ENCODE measurements at regions not wholly inside any gene's neighbourhood (a gene's known extent, or its start where the extent isn't known, plus 50 kb on each side); places are given as distances from the start of the nearest gene placed in this dataset.

DNA sequence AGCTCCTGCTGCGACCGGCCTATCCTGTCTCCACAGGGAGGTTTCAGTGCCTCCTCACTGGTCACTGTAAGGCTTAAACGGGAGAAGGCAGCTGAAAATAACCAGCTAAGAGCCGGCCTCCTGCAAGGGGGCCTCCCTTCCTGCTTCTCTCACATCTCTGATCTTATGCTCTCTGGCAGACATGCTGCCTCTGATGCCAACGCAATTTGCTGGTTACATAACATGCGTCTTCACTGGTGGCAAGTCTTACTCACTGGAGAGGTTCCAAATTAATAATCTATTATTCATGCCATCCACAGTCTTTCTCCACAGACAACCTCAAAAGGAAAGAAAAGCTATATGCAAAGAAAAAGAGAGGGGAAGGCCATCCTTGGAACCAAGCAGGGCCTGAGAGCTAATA lies 91.8 kb upstream of the LRFN2 start:
- H4K20me1 ChIP-seq (ENCODE audit: insufficient read depth), result no peaks in the 10 kb centered on the region
- intact Hi-C loops (cut with micrococcal nuclease), result loop anchor here (1.0 kb wide), 1 partner anchor 25 kb away; no protein-coding TSS in a partner anchor
- ChIA-PET POLR2A (no interaction called here), RAD21 (ENCODE audit: low non-redundant PET in 1 of 2, low total read pairs in 2 of 2, uncharacterized antibody in 2 of 2, unreplicated experiment in 2 of 2) (no interaction called here), CTCF (no interaction called here)
- no peaks in the 10 kb centered on the region for H3K9me3 ChIP-seq (ENCODE audit: control insufficient read depth in 1 of 2, insufficient read depth in 1 of 2, low read depth in 1 of 2, low read length in 2 of 2)
- TF ChIP-seq EZH2 (IDR thresholded peaks at IDR 0.05), result no peak
- no peak for TF ChIP-seq ELF1 (IDR thresholded peaks at IDR 0.05; ENCODE audit: borderline replicate concordance, low read depth)
- no peak for TF ChIP-seq YY1 (IDR thresholded peaks at IDR 0.05; ENCODE audit: extremely low read depth, insufficient replicate concordance, low read depth, low read length)
- no peak for TF ChIP-seq SIN3A (IDR thresholded peaks at IDR 0.05; ENCODE audit: low read depth)
- no peak for TF ChIP-seq POLR2A (IDR thresholded peaks at IDR 0.05; ENCODE audit: borderline replicate concordance, extremely low read depth, insufficient read depth, insufficient read length)
- TF ChIP-seq ZBTB33 (IDR thresholded peaks at IDR 0.05; ENCODE audit: extremely low read depth, insufficient replicate concordance, low read length), result no peak
- no peak for TF ChIP-seq TCF7L2 (IDR thresholded peaks at IDR 0.05; ENCODE audit: borderline replicate concordance, extremely low read depth, insufficient read depth, insufficient read length)
- TF ChIP-seq CBX3 (IDR thresholded peaks at IDR 0.05; ENCODE audit: low read depth), result no peak
- TF ChIP-seq CEBPB (IDR thresholded peaks at IDR 0.05; ENCODE audit: low read depth), result no peak
- H3K4me2 ChIP-seq (ENCODE audit: low read length), result no peak overlapping the region
- H2AFZ ChIP-seq (ENCODE audit: low read depth, low read length, poor library complexity, severe bottlenecking), result no peak overlapping the region
- no peaks in the 10 kb centered on the region for H3K79me2 ChIP-seq (ENCODE audit: insufficient read depth, low read length)
- no peaks in the 10 kb centered on the region for H3K36me3 ChIP-seq (ENCODE audit: control insufficient read depth in 1 of 2, insufficient read depth in 2 of 2, low read length in 2 of 2)
- no peak overlapping the region for H3K27ac ChIP-seq (ENCODE audit: low read depth, low read length)
- H3K4me3 ChIP-seq (replicated peaks in 1 of 2; ENCODE audit: low read depth in 1 of 2, low read length in 2 of 2), result no peak overlapping the region
- no TSS peak for BruUV-seq (replicated peaks)
- H3K9ac ChIP-seq (ENCODE audit: low read length), result no peak overlapping the region
- no peaks in the 10 kb centered on the region for H3K9me2 ChIP-seq (ENCODE audit: insufficient read depth)
- no peaks in the 10 kb centered on the region for H3K4me1 ChIP-seq (ENCODE audit: control insufficient read depth in 1 of 2, insufficient read depth in 2 of 2, low read length in 2 of 2)
- peaks cover 21% of the 10 kb centered on the region for H3K27me3 ChIP-seq (ENCODE audit: insufficient read depth, low read length)
- ATAC-seq (no peak), DNase-seq (ENCODE audit: low read depth, low spot score) (no peak)

- Histone ChIP-seq H3K9ac (ENCODE audit: low read length) (no peak overlapping the region), H3K27ac (ENCODE audit: low read depth, low read length) (no peak overlapping the region), H3K27me3 (ENCODE audit: insufficient read depth, low read length) (peaks cover 9% of the 10 kb centered on the region; the same call in 1 of the 2 replicates), H3K4me3 (replicated peaks in 1 of 2; ENCODE audit: low read depth in 1 of 2, low read length in 2 of 2) (no peak overlapping the region), H3K9me2 (ENCODE audit: insufficient read depth) (no peaks in the 10 kb centered on the region), H2AFZ (ENCODE audit: low read depth, low read length, poor library complexity, severe bottlenecking) (no peak overlapping the region), H3K79me2 (ENCODE audit: insufficient read depth, low read length) (no peaks in the 10 kb centered on the region), H3K36me3 (ENCODE audit: control insufficient read depth in 1 of 2, insufficient read depth in 2 of 2, low read length in 2 of 2) (no peaks in the 10 kb centered on the region), H3K4me1 (ENCODE audit: control insufficient read depth in 1 of 2, insufficient read depth in 2 of 2, low read length in 2 of 2) (no peaks in the 10 kb centered on the region), H4K20me1 (ENCODE audit: insufficient read depth) (no peaks in the 10 kb centered on the region), H3K4me2 (ENCODE audit: low read length) (no peak overlapping the region), H3K9me3 (ENCODE audit: control insufficient read depth in 1 of 2, insufficient read depth in 1 of 2, low read depth in 1 of 2, low read length in 2 of 2) (no peaks in the 10 kb centered on the region)
- ChIA-PET RAD21 (ENCODE audit: low non-redundant PET in 1 of 2, low total read pairs in 2 of 2, uncharacterized antibody in 2 of 2, unreplicated experiment in 2 of 2) (no interaction called here), CTCF (no interaction called here), POLR2A (no interaction called here)
- intact Hi-C loops (cut with micrococcal nuclease), result no loop called here
- no TSS peak for BruUV-seq (replicated peaks)
- no peak for ATAC-seq
- DNase-seq (ENCODE audit: low read depth, low spot score), result no peak
- TF ChIP-seq ZFX (IDR thresholded peaks at IDR 0.05), result no peak
- no peak for TF ChIP-seq EZH2phosphoT487 (IDR thresholded peaks at IDR 0.05; ENCODE audit: borderline replicate concordance)
- TF ChIP-seq JUND (IDR thresholded peaks at IDR 0.05), result no peak
- no peak for TF ChIP-seq SIN3A (IDR thresholded peaks at IDR 0.05; ENCODE audit: low read depth)
- no peak for TF ChIP-seq RAD21 (IDR thresholded peaks at IDR 0.05; ENCODE audit: low read depth)
- TF ChIP-seq TCF7L2 (IDR thresholded peaks at IDR 0.05; ENCODE audit: borderline replicate concordance, extremely low read depth, insufficient read depth, insufficient read length), result no peak
- no peak for TF ChIP-seq YY1 (IDR thresholded peaks at IDR 0.05; ENCODE audit: extremely low read depth, insufficient replicate concordance, low read depth, low read length)
- TF ChIP-seq REST (IDR thresholded peaks at IDR 0.05; ENCODE audit: low read depth), result no peak
- no peak for TF ChIP-seq ZNF274 (IDR thresholded peaks at IDR 0.05; ENCODE audit: low read depth, low read length)
- TF ChIP-seq CBX3 (IDR thresholded peaks at IDR 0.05; ENCODE audit: low read depth), result no peak
- TF ChIP-seq EGR1 (IDR thresholded peaks at IDR 0.05; ENCODE audit: low read depth), result no peak
- TF ChIP-seq POLR2A (IDR thresholded peaks at IDR 0.05; ENCODE audit: borderline replicate concordance, extremely low read depth, insufficient read depth, insufficient read length), result no peak
Measured at GRCh38 chr6:40674170-40674569, 87.0 kb upstream of the LRFN2 start.

Measured in HCT116 (cell line).